T-helper 2 cell treated with Interferon-gamma antibody and Interleukin-4, amounts not matched to agents 5 μg/mL and 100 μg/mL, for 36 hours (primary cell): ENCODE measurements at regions not wholly inside any gene's neighbourhood (a gene's known extent, or its start where the extent isn't known, plus 50 kb on each side); places are given as distances from the start of the nearest gene placed in this dataset.

Experiments
- DNase-seq: peaks from one replicate; pipeline ENCODE4 v3.0.0; 2021; ENCODE audit warnings: low spot score
- H3K27ac Mint-ChIP-seq: one replicate; pipeline ENCODE4 v1.8.0; 2021; ENCODE audit warnings: mild to moderate bottlenecking, mixed read lengths
- H3K27me3 Mint-ChIP-seq: one replicate; pipeline ENCODE4 v1.8.0; 2021; ENCODE audit warnings: low read depth, mixed read lengths
- H3K36me3 Mint-ChIP-seq: one replicate; pipeline ENCODE4 v1.8.0; 2021; ENCODE audit warnings: low read depth, mixed read lengths
- H3K4me1 Mint-ChIP-seq: one replicate; pipeline ENCODE4 v1.8.0; 2021; ENCODE audit warnings: low read depth, mixed read lengths
- H3K4me3 Mint-ChIP-seq: one replicate; pipeline ENCODE4 v1.8.0; 2022; ENCODE audit warnings: mild to moderate bottlenecking, moderate library complexity, mixed read lengths
- H3K9me3 Mint-ChIP-seq: one replicate; pipeline ENCODE4 v1.8.0; 2021; ENCODE audit warnings: mixed read lengths

- no peak for DNase-seq
- Mint-ChIP-seq H3K9me3 (no peaks in the 10 kb centered on the region), H3K4me3 (no peak overlapping the region), H3K4me1 (no peaks in the 10 kb centered on the region), H3K36me3 (no peaks in the 10 kb centered on the region), H3K27ac (no peak overlapping the region), H3K27me3 (no peaks in the 10 kb centered on the region)
Observed at GRCh38 chr7:88516429-88516828, 209.7 kb upstream of the STEAP4 start.

GRCh38 chr7:88515301-88515700 lies 208.6 kb upstream of the STEAP4 start:
- Mint-ChIP-seq H3K36me3 (no peaks in the 10 kb centered on the region), H3K27ac (no peak overlapping the region), H3K4me3 (no peak overlapping the region), H3K9me3 (no peaks in the 10 kb centered on the region), H3K4me1 (no peaks in the 10 kb centered on the region), H3K27me3 (no peaks in the 10 kb centered on the region)
- DNase-seq: no peak

GRCh38 chr7:88509341-88509740 lies 202.6 kb upstream of the STEAP4 start:
- H3K27ac Mint-ChIP-seq: no peak overlapping the region
- H3K9me3 Mint-ChIP-seq: no peaks in the 10 kb centered on the region
- no peaks in the 10 kb centered on the region for H3K4me1 Mint-ChIP-seq
- no peaks in the 10 kb centered on the region for H3K27me3 Mint-ChIP-seq
- DNase-seq: no peak
- no peak overlapping the region for H3K4me3 Mint-ChIP-seq
- H3K36me3 Mint-ChIP-seq: no peaks in the 10 kb centered on the region

- no peak for DNase-seq
- Mint-ChIP-seq H3K27me3 (no peaks in the 10 kb centered on the region), H3K4me3 (no peak overlapping the region), H3K4me1 (no peaks in the 10 kb centered on the region), H3K9me3 (no peaks in the 10 kb centered on the region), H3K27ac (no peak overlapping the region), H3K36me3 (no peaks in the 10 kb centered on the region)
Observed at GRCh38 chr7:88500131-88500530, 193.4 kb upstream of the STEAP4 start.

- no peaks in the 10 kb centered on the region for H3K9me3 Mint-ChIP-seq
Observed at GRCh38 chr7:88495881-88496725, 189.4 kb upstream of the STEAP4 start.

GRCh38 chr7:88492153-88492552 lies 185.5 kb upstream of the STEAP4 start:
- H3K27ac Mint-ChIP-seq: no peak overlapping the region
- DNase-seq: no peak
- no peaks in the 10 kb centered on the region for H3K4me1 Mint-ChIP-seq
- H3K4me3 Mint-ChIP-seq: no peak overlapping the region
- no peaks in the 10 kb centered on the region for H3K9me3 Mint-ChIP-seq
- H3K27me3 Mint-ChIP-seq: peaks cover 2% of the 10 kb centered on the region
- no peaks in the 10 kb centered on the region for H3K36me3 Mint-ChIP-seq

More at GRCh38 chr7:88495881-88496725, 189.4 kb upstream of the STEAP4 start:
- Mint-ChIP-seq H3K4me3 (no peak overlapping the region), H3K36me3 (no peaks in the 10 kb centered on the region), H3K27ac (no peak overlapping the region), H3K27me3 (no peaks in the 10 kb centered on the region), H3K4me1 (no peaks in the 10 kb centered on the region)
- DNase-seq: no peak

GRCh38 chr7:88490874-88491273 lies 184.2 kb upstream of the STEAP4 start:
- Mint-ChIP-seq H3K36me3 (no peaks in the 10 kb centered on the region), H3K27ac (no peak overlapping the region), H3K27me3 (peaks cover 2% of the 10 kb centered on the region), H3K4me3 (no peak overlapping the region), H3K4me1 (no peaks in the 10 kb centered on the region), H3K9me3 (no peaks in the 10 kb centered on the region)
- no peak for DNase-seq

GRCh38 chr7:88490161-88490560 lies 183.5 kb upstream of the STEAP4 start:
- no peak for DNase-seq
- H3K9me3 Mint-ChIP-seq: no peaks in the 10 kb centered on the region
- H3K36me3 Mint-ChIP-seq: no peaks in the 10 kb centered on the region

GRCh38 chr7:88485821-88486220 lies 179.1 kb upstream of the STEAP4 start:
- H3K9me3 Mint-ChIP-seq: no peaks in the 10 kb centered on the region
- no peak overlapping the region for H3K4me3 Mint-ChIP-seq
- no peak for DNase-seq
- H3K27ac Mint-ChIP-seq: no peak overlapping the region
- peaks cover 2% of the 10 kb centered on the region for H3K27me3 Mint-ChIP-seq
- no peaks in the 10 kb centered on the region for H3K36me3 Mint-ChIP-seq
- H3K4me1 Mint-ChIP-seq: no peaks in the 10 kb centered on the region

More at GRCh38 chr7:88490161-88490560, 183.5 kb upstream of the STEAP4 start:
- Mint-ChIP-seq H3K4me3 (no peak overlapping the region), H3K4me1 (no peaks in the 10 kb centered on the region), H3K27ac (no peak overlapping the region), H3K27me3 (peaks cover 2% of the 10 kb centered on the region)

- no peak overlapping the region for H3K4me3 Mint-ChIP-seq
- H3K27ac Mint-ChIP-seq: no peak overlapping the region
- no peaks in the 10 kb centered on the region for H3K36me3 Mint-ChIP-seq
- no peaks in the 10 kb centered on the region for H3K9me3 Mint-ChIP-seq
- H3K4me1 Mint-ChIP-seq: no peaks in the 10 kb centered on the region
- DNase-seq: no peak
- H3K27me3 Mint-ChIP-seq: peaks cover 2% of the 10 kb centered on the region
Observed at GRCh38 chr7:88484551-88484950, 177.9 kb upstream of the STEAP4 start.

GRCh38 chr7:88480896-88481295 lies 174.2 kb upstream of the STEAP4 start:
- Mint-ChIP-seq H3K4me1 (no peaks in the 10 kb centered on the region), H3K27me3 (no peaks in the 10 kb centered on the region)

GRCh38 chr7:88480271-88480670 lies 173.6 kb upstream of the STEAP4 start:
- Mint-ChIP-seq H3K4me1 (no peaks in the 10 kb centered on the region), H3K9me3 (no peaks in the 10 kb centered on the region), H3K4me3 (no peak overlapping the region), H3K27ac (no peak overlapping the region), H3K27me3 (no peaks in the 10 kb centered on the region), H3K36me3 (no peaks in the 10 kb centered on the region)
- DNase-seq: no peak

More at GRCh38 chr7:88480896-88481295, 174.2 kb upstream of the STEAP4 start:
- Mint-ChIP-seq H3K27ac (no peak overlapping the region), H3K36me3 (no peaks in the 10 kb centered on the region), H3K9me3 (no peaks in the 10 kb centered on the region), H3K4me3 (no peak overlapping the region)
- no peak for DNase-seq

GRCh38 chr7:88477976-88478375 lies 171.3 kb upstream of the STEAP4 start:
- H3K27me3 Mint-ChIP-seq: no peaks in the 10 kb centered on the region
- H3K4me3 Mint-ChIP-seq: no peak overlapping the region
- DNase-seq: no peak
- H3K4me1 Mint-ChIP-seq: no peaks in the 10 kb centered on the region
- H3K27ac Mint-ChIP-seq: no peak overlapping the region
- H3K36me3 Mint-ChIP-seq: no peaks in the 10 kb centered on the region
- H3K9me3 Mint-ChIP-seq: no peaks in the 10 kb centered on the region

- no peak for DNase-seq
- Mint-ChIP-seq H3K36me3 (no peaks in the 10 kb centered on the region), H3K27me3 (peaks cover 4% of the 10 kb centered on the region), H3K27ac (no peak overlapping the region), H3K4me1 (no peaks in the 10 kb centered on the region), H3K4me3 (no peak overlapping the region), H3K9me3 (no peaks in the 10 kb centered on the region)
Observed at GRCh38 chr7:88465600-88465999, 158.9 kb upstream of the STEAP4 start.

GRCh38 chr7:88462799-88463198 lies 156.1 kb upstream of the STEAP4 start:
- H3K36me3 Mint-ChIP-seq: no peaks in the 10 kb centered on the region
- no peaks in the 10 kb centered on the region for H3K4me1 Mint-ChIP-seq
- peaks cover 4% of the 10 kb centered on the region for H3K27me3 Mint-ChIP-seq
- DNase-seq: no peak
- no peak overlapping the region for H3K4me3 Mint-ChIP-seq
- H3K9me3 Mint-ChIP-seq: no peaks in the 10 kb centered on the region
- no peak overlapping the region for H3K27ac Mint-ChIP-seq
